ENCODE measurements at regions not wholly inside any gene's neighbourhood (a gene's known extent, or its start where the extent isn't known, plus 50 kb on each side); places are given as distances from the start of the nearest gene placed in this dataset.
"Not testable (repeated sequence)": the region's sequence is repeated elsewhere in the genome, so short reads cannot be mapped to it uniquely, and the experiment has no call there.

DNA sequence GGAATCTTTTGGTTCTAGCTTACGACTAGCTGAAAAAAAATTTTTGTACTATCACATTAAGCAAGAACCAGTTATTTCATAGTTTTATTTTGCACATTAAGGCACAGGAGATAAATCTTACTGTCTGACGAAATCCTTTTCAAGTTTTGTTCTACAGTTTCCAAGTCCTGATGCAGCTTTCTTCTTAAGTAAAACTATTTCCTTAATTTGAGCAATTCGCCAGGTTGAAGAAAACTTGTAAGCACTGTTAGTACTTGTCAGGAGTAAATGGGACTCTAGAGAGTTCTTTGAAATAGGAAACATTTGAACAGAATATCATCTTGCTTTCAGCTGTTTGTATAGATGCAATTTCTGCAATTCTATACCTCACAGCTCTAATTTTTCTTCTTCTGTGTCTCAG, 318.8 kb upstream of the ELAVL2 start:
- Mint-ChIP-seq H3K9me3 (ENCODE audit: insufficient read depth) (peaks cover 2% of the 10 kb centered on the region), H3K4me3 (no peak overlapping the region), H3K27ac (no peak overlapping the region), H3K27me3 (no peaks in the 10 kb centered on the region), H3K4me1 (no peaks in the 10 kb centered on the region)
- Histone ChIP-seq H3K27me3 (replicated peaks in 1 of 4; ENCODE audit: control extremely low read depth in 1 of 4, control insufficient read depth in 3 of 4, insufficient read depth in 4 of 4, low read length in 3 of 4) (no peaks in the 10 kb centered on the region), H3K4me3 (ENCODE audit: control extremely low read depth in 1 of 5, extremely low read depth in 1 of 5, insufficient read depth in 1 of 5, low read depth in 2 of 5, low read length in 4 of 5) (no peak overlapping the region), H3K9me3 (ENCODE audit: control extremely low read depth in 1 of 3, control insufficient read depth in 2 of 3, insufficient read depth in 1 of 3, low read length in 2 of 3) (peaks cover 0 to 3% (median 0%) of the 10 kb centered on the region in 3 donors), H3K9ac (ENCODE audit: low read length) (no peak overlapping the region), H2AFZ (ENCODE audit: insufficient read depth, low read depth, low read length, poor library complexity, severe bottlenecking) (no peak overlapping the region), H3K27ac (ENCODE audit: low read length in 2 of 2) (no peak overlapping the region), H4K20me1 (ENCODE audit: control insufficient read depth, insufficient read depth, low read length, poor library complexity, severe bottlenecking) (no peaks in the 10 kb centered on the region), H3K36me3 (replicated peaks in 1 of 2; ENCODE audit: control extremely low read depth in 1 of 2, control insufficient read depth in 1 of 2, extremely low read depth in 1 of 2, insufficient read depth in 2 of 2, low read length in 1 of 2) (no peaks in the 10 kb centered on the region), H3K4me2 (replicated peaks; ENCODE audit: low read depth, low read length, poor library complexity, severe bottlenecking) (no peak overlapping the region), H3K79me2 (ENCODE audit: control insufficient read depth, insufficient read depth, low read length) (no peaks in the 10 kb centered on the region), H3K4me1 (ENCODE audit: control insufficient read depth in 2 of 2, insufficient read depth in 2 of 2, low read length in 2 of 2) (no peaks in the 10 kb centered on the region)
- POLR2A ChIA-PET = no interaction called here
- intact Hi-C loops (cut with micrococcal nuclease) = no loop called here
- TF ChIP-seq EZH2 (IDR thresholded peaks at IDR 0.05; ENCODE audit: borderline replicate concordance, insufficient read depth, low read depth, low read length, poor library complexity, severe bottlenecking) = no peak
- TF ChIP-seq, protein P1, sequence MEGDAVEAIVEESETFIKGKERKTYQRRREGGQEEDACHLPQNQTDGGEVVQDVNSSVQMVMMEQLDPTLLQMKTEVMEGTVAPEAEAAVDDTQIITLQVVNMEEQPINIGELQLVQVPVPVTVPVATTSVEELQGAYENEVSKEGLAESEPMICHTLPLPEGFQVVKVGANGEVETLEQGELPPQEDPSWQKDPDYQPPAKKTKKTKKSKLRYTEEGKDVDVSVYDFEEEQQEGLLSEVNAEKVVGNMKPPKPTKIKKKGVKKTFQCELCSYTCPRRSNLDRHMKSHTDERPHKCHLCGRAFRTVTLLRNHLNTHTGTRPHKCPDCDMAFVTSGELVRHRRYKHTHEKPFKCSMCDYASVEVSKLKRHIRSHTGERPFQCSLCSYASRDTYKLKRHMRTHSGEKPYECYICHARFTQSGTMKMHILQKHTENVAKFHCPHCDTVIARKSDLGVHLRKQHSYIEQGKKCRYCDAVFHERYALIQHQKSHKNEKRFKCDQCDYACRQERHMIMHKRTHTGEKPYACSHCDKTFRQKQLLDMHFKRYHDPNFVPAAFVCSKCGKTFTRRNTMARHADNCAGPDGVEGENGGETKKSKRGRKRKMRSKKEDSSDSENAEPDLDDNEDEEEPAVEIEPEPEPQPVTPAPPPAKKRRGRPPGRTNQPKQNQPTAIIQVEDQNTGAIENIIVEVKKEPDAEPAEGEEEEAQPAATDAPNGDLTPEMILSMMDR (IDR thresholded peaks at IDR 0.05) = no peak
- WGBS (ENCODE audit: insufficient coverage) = 83% methylated on average over 1 of the region's 3 CpGs
- DNase-seq = no peak
- no peak for ATAC-seq (ENCODE audit: low read depth)
- CTCF ChIA-PET = no interaction called here

DNA sequence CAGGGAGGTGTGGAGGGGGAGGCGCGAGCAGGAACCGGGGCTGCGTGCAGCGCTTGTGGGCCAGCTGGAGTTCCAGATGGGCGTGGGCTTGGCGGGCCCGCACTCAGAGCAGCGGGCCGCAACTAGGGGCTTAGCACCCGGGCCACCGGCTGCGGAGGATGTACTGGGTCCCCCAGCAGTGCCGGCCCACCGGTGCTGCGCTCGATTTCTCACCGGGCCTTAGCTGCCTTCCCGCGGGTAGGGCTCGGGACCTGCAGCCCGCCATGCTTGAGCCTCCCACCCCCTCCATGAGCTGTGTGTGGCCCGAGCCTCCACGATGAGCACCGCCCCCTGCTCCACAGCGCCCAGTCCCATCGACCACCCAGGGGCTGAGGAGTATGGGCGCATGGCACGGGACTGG, 309.0 kb upstream of the ELAVL2 start:
- H3K27ac Mint-ChIP-seq; H3K4me3 Mint-ChIP-seq; H2AFZ ChIP-seq (ENCODE audit: insufficient read depth, low read depth, low read length, poor library complexity, severe bottlenecking); H3K4me1 Mint-ChIP-seq; H3K4me2 ChIP-seq (replicated peaks; ENCODE audit: low read depth, low read length, poor library complexity, severe bottlenecking); H3K9me3 Mint-ChIP-seq (ENCODE audit: insufficient read depth); H3K27ac ChIP-seq (ENCODE audit: low read length in 2 of 2); intact Hi-C loops (cut with micrococcal nuclease); ATAC-seq (ENCODE audit: low read depth); H3K36me3 ChIP-seq (replicated peaks in 1 of 2; ENCODE audit: control extremely low read depth in 1 of 2, control insufficient read depth in 1 of 2, extremely low read depth in 1 of 2, insufficient read depth in 2 of 2, low read length in 1 of 2); H3K27me3 Mint-ChIP-seq; CTCF ChIA-PET; POLR2A ChIA-PET; H3K27me3 ChIP-seq (replicated peaks in 1 of 4; ENCODE audit: control extremely low read depth in 1 of 4, control insufficient read depth in 3 of 4, insufficient read depth in 4 of 4, low read length in 3 of 4); H3K4me3 ChIP-seq (ENCODE audit: control extremely low read depth in 1 of 5, extremely low read depth in 1 of 5, insufficient read depth in 1 of 5, low read depth in 2 of 5, low read length in 4 of 5); H4K20me1 ChIP-seq (ENCODE audit: control insufficient read depth, insufficient read depth, low read length, poor library complexity, severe bottlenecking); H3K4me1 ChIP-seq (ENCODE audit: control insufficient read depth in 2 of 2, insufficient read depth in 2 of 2, low read length in 2 of 2); H3K79me2 ChIP-seq (ENCODE audit: control insufficient read depth, insufficient read depth, low read length); H3K9ac ChIP-seq (ENCODE audit: low read length); DNase-seq: not testable (repeated sequence)
- WGBS (ENCODE audit: insufficient coverage) = 97% methylated on average over 29 of the region's 29 CpGs
- H3K9me3 ChIP-seq (ENCODE audit: control extremely low read depth in 1 of 3, control insufficient read depth in 2 of 3, insufficient read depth in 1 of 3, low read length in 2 of 3) = peaks cover 0 to 14% (median 0%) of the 10 kb centered on the region in 3 donors
